Stimulated activated CD8-positive, alpha-beta memory T cell treated with anti-CD3 and anti-CD28 coated beads, Interleukin-12 subunit alpha, Interleukin-12 subunit beta, amount 100 ng/mL, for 4 hours (primary cell): ENCODE measurements at regions not wholly inside any gene's neighbourhood (a gene's known extent, or its start where the extent isn't known, plus 50 kb on each side); places are given as distances from the start of the nearest gene placed in this dataset.
"Not testable (repeated sequence)": the region's sequence is repeated elsewhere in the genome, so short reads cannot be mapped to it uniquely, and the experiment has no call there.

Source experiments
- DNase-seq: peaks from one replicate; pipeline ENCODE4 v3.0.0-alpha.2; 2020; ENCODE audit warnings: low read depth

DNA sequence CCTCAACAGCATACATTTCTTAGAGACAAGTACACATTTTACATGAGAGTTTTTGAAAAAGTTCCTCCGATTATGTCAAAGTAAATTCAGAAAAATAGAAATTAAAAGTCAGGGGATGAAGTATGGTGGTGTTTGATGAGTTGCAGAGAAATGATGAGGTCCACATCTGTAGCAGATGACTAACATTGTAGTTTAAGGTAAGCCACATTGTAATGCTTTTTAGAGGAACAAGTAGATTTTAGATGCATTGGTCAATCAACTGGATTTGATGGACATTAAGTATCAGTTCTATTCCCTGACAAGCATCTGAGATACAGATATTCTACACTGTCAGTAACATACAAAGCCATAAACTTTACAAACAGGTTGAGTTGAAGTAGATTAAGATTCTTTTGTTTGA, 402.4 kb upstream of the RORB start:
- no peak for DNase-seq

DNA sequence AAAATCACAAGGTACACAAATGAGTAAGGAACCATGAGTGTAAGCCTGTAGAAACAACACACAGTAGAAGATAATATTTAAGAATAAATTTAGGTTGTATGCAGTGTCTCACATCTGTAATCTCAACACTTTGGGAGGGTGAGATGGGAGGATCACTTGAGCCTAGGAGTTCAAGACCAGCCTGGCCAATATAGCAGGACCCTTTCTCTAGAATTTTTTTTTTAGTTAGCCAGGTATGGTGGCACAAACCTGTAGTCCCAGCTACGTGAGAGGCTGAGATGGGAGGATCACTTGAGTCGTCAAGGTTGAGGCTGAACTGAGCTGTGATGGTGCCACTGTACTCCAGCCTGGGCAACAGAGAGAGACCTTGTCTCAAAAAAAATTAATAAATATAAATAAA, 401.2 kb upstream of the RORB start:
- no peak for DNase-seq

DNA sequence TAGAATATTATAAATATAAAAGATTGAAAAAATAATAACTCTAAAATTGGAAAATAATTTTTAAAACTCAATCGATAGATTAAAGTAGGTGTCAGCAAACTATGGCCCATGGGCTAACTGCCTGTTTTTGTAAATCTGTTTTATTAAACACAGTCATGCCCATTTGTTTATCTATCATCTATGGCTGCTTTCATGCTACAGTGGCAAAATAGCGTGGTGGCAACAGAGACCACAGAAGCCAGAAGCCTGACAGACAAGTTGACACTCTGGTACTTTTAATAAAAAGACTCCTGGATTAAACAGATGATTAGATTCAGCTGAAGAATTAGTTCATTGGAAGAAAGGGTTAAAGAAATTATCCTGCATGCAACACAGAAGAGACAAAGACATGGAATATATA, 400.7 kb upstream of the RORB start:
- no peak for DNase-seq

DNA sequence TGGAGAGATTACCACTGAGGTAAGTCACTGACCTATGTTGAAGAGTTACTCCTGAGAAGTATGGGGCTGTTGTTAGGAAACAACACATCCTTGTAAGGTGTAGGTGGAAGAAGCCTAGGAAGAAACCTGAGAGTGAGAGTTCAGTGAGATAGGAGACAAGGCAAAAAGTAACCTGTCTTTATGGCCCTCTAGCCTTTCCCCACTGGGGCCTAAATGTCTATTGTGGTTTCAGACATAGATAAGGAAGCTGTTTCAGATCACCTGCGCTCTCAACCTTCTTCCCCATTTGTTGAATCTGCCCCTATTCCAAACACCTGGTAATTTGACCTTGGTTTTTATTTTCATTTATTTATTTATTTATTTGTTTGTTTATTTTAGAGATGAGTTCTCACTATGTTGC, 397.1 kb upstream of the RORB start:
- DNase-seq, result no peak

DNA sequence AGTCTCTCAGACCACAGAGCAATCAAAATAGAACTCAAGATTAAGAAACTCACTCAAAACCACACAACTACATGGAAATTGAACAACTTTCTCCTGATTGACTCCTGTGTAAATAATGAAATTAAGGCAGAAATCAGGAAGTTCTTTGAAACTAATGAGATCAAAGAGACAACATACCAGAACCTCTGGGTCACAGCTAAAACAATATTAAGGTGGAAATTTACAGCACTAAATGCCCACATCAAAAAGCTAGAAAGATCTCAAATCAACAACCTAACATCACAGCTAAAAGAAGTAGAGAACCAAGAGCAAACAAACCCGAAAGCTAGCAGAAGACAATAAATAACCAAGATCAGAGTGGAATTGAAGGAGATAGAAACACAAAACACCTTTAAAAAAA, 395.0 kb upstream of the RORB start:
- not testable (repeated sequence) for DNase-seq

DNA sequence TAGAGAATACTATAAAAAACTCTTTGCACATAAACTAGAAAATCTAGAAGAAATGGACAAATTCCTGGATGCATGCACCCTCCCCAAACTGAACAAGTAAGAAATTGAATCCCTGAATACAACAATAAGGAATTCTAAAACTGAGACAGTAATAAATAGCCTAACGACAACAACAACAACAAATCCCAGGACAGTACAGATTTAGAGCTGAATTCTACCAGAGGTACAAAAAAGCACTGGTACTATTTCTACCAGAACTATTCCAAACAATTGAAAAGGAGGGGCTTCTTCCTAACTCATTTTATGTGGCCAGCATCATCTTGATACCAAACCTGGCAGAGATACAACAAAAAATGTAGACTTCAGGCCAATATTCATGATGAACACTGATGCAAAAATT, 394.4 kb upstream of the RORB start:
- DNase-seq, result no peak

DNA sequence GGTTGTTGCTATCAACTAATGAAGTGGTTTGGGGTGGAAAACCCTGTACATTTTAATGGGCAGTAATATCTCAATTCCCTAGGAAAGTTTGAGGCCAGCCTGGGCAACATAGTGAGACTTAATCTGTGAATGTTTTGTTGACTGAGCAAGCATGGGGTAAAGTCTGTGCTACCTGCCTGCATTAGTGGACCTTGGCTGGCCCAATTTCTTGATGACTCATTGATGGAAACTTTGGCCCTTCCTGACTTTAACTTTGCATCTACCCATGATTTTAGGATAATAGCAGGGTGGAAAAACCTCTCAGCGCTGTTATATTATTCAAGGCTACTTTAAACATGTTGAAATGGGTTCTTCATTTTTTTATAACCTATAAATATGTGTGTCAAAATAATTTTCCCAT, 389.4 kb upstream of the RORB start:
- no peak for DNase-seq

DNA sequence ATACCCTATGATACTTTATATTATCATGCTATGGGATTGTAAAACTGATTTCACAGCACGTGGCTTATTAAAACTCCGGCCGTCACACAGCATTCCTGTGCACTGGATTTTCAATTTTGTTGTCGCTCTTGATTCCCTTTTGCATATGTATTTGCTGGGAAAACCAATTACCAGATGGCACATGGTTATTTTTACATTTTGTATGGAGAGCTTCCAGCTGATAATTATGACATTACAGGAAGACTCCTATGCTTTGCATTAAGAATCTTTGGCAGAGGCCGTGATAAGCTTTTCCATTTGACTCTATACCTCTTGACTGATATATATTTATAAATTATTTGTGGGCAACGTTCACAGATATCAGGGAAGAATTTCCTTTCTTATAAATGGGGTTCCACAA, 381.2 kb upstream of the RORB start:
- no peak for DNase-seq

DNA sequence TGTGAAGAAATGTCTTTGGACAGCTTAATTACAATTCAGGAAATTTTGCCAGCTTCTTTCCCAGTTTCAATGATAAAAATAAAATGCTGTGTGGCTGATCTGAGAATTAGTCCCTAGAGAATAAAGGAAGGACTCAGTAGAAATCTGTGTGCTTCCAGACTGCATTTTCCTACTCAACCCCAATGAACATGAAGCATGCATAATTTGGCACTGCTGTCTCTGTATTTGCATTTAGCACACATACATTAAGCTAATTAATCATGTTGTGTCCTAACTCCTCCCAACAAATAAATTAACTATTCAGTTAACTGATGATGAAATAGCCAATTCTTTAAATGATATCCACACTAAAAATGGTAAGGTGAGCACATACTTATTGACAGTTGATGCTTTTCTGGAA, 380.0 kb upstream of the RORB start:
- DNase-seq, result no peak

DNA sequence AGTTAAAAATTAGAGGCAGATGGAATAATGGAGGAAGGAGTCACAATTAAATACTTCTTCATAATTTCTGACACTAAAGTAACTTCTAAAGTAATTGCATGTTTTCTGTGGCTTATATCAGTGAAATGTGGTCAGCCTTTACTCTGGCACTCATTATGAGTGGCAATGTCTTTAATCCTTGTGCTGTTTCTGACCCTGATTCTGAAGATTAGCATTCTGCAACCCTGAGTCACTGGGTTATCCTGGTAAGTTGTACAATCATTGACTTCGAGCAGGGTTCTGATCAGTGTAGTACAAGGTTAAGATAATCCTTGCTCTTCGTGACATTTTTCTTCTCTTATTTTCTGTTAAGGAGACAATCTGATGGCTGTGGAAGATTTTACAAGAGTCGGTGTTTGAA, 379.4 kb upstream of the RORB start:
- no peak for DNase-seq

DNA sequence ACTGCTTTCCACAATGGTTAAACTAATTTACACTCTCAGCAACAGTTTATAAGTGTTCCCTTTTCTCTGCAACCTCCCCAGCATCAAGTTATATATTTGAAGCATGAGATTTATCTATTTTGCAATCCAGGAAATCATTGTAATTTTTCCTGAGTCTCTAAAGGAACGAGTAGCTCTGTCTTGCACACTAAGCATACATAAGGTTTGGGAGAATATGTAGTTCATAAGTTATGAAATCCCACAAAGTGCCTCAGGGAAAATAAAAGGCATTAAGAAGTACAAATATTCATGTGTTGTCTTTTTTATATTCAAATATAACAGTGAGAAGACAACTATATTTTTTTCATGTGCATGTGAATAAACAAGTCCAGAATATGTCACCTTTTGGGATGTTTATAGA, 377.1 kb upstream of the RORB start:
- DNase-seq, result no peak

DNA sequence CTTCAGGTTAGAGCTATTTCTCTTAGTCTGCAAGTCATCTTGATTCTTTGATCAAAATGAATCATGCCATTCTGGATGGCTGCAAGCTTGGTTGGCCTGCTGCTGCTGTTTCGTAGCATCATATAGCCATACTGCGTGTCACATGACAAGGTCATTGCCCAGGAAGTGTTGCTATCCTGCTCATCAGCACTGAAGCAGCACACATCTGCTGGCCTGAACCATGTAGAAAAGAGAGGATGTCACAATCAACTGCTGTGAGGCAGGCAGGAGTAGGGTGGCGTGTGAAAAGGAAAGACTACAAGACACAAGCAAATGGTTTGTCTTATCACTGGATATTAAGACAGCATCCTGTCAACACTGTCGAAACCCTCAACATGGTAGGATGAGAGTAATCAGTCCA, 376.7 kb upstream of the RORB start:
- no peak for DNase-seq

DNA sequence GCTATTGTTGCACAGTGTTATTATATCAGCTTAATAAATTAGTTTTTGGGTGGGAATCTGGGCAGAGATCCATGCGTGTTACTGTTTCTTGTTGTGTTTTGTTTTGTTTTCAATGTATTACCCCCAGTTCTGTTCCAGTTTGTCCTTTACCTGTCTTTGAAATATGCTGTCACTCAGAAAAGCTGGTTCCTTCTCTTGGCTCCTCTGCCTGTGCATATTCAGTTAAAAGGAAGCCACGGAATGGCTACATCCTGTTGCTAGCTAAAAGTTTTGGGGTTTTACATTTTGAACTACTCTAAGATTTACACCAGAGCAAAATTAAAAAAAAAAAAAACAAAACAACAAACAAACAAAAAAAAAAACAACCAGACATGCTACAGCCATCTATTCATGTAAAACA, 374.9 kb upstream of the RORB start:
- no peak for DNase-seq

DNA sequence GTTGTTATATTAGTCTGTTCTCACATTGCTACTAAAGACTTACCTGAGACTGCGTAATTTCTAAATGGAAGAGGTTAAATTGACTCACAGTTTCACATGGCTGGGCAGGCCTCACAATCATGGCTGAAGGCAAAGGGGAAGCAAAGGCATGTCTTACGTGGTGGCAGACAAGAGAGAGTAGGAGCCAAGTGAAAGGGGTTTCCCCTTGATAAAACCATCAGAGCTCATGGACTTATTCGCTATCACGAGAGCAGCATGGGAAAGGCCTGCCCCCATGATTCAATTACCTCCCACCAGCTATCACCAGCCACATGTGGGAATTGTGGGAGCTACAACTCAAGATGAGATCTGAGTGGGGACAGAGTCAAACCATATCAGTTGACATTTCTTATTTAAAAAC, 374.5 kb upstream of the RORB start:
- no peak for DNase-seq

DNA sequence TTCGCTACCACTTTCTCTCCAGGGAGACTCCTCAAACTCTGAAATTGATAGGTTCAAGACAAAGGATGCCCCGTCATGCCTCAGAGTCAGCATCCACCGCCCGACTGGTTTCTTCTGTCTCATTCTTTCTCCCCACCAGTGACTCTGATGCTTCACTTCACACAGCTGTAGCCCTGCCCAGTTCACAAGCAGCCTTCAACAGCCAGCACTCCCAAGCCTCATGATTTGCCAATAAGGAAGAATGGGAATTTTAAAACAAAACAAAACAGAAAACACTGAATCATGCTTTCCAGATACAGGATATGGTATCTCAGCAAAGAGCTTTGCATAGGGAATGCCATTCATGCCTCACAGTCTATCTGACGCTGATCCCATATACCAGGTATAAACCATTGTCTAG, 371.2 kb upstream of the RORB start:
- no peak for DNase-seq

DNA sequence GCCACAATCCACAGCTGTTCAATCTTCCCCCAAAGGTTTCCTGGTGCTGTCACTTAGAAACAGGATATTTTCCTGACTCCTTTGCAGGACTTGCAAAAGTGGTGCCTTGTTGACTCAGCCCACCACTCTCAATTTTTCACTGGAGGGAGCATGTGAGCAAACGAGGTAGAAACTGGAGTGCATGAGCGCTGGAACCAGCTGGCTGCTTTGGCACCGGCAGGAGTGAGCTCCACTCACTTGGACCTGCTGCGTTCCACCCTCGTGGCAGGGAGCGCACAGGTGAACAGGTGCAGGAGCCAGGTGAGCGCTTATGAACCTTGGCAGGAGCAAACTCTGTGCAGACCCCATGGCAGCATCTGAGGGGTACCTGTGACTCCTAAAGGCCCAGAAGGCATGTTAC, 364.1 kb upstream of the RORB start:
- DNase-seq, result no peak

DNA sequence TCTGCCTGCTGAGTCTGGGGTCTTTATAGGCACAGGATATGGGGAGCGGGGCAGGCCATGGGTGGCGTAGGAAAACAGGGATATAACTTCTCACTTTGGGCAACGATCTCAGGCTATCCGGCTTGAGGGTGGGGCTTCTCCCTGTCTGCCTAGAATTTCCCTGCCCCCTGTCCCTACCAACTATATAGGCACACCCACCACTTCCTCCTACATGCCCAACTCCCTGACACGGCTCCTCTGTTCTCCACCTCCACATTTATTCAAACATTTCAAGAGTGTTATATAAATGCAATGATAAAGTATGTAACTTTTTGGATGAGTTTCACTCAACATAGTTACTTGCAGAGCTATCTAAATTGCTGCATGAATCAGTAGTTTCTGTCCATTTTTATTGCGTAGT, 363.2 kb upstream of the RORB start:
- DNase-seq, result no peak

DNA sequence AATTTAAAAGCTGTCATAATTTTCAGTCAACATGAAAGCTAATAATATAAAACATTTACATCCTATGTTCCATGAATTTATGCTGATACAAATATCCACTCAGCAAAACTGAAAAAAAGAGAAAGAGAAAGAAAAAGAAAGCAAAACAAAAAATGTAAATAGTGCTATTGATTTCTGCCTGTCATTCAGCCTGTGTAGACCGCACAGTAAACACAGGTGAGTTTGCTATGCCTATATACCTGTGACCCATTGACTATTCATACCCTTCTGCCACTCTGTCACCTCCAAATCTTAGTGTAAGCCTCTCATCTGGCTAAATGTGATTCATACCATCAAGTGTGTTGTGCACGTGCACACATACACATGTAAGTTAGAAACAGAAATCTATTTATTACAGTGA, 359.0 kb upstream of the RORB start:
- DNase-seq, result no peak

DNA sequence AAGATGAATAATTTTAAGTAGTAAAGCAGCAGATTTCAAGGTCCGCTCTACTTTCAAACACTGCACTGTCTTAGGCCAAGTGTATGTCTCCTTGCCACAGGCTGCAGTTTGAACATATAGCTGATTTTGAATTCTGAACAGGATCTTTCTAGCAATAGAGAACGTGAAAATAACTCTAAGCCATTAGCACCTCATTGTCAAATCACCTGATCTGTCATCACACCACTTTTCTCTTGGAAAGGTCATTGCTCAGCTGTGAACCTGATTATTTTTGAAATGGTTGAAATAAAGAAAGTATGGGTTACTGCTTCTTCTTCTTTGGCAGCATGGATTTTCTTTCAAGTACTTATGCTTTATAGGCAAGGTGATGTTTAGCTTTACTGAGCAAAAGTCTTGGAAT, 357.0 kb upstream of the RORB start:
- no peak for DNase-seq

DNA sequence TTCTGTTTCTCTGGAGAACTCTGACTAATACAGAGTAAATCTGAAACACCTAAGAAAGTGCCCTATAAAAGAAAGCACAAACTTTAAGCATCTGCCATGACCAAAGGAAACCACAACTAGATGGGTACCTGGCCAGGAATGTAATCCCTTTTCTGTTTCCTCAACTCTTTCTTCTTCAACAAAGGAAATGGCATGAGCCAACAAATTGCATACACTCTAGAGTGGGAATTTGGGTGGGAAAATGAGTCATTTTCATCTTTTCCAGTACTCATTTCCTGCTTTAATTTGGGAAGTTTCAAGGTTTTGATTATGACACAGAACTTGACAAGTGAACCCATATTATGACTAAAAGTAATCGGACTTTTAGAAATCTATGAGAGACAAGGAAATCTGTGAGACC, 349.2 kb upstream of the RORB start:
- no peak for DNase-seq

DNA sequence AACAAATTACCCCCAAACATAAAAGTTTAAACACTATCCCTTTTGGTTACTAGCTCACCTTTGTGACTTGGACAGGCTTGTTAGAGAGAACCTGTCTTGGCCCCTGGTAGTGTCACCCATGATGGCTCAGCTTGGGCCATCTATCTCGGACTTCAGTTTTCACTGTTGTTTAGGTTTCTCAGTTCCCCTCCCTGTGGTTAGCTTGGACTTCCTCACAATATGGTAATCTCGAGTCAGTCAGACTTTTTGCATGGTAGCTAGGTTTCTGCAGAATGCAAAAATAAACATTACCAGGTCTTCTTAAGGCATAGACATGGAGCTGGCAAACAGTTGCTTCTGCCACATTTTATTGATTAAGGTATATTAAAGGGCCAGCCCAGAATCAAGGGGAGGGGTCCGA, 324.3 kb upstream of the RORB start:
- DNase-seq, result no peak

DNA sequence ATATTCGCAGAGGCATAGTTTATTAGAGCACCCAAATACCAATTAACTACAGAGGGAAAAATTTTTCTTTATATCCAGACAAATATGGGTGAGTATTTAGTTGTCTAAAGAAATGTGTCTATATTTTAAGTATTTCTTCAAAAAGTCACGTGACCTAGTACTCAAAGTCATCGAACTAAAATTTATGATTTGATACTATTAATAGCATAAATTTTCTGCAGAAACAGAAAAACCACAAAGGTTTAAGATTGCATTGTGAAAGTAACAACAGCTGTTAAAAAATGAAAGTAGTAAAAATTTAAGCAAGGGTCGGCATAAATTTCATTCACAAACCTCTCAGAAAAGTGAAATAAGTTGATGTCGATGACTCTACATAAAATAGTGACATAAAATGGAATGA, 323.9 kb upstream of the RORB start:
- no peak for DNase-seq

DNA sequence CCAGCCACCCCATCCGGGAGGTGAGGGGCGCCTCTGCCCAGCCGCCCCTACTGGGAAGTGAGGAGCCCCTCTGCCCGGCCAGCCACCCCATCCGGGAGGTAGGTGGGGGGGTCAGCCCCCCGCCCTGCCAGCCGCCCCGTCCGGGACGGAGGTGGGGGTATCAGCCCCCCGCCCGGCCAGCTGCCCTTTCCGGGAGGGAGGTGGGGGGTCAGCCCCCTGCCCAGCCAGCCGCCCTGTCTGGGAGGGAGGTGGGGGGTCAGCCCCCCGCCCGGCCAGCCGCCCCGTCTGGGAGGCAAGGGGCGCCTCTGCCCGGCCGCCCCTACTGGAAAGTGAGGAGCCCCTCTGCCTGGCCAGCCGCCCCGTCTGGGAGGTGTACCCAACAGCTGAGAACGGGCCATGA, 299.4 kb upstream of the RORB start:
- DNase-seq, result not testable (repeated sequence)

DNA sequence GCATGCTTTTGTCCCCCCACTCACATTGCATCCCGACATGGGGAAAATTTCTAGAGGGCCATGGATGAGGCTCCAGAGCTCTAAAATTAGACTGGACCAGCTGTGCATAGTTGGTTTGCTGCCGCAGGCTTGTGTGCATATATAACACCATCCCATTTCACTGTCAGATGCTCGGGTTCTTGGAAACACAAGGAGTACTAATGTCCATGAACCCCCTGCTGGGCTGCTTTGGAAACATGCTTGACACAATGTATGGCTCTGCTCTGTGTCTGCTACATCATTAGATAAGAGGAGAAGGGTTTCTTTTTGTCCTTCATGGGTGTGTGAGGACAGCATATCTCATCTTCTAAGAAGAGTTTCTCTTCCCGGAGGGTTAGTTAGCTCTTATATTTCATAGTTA, 292.1 kb upstream of the RORB start:
- no peak for DNase-seq

DNA sequence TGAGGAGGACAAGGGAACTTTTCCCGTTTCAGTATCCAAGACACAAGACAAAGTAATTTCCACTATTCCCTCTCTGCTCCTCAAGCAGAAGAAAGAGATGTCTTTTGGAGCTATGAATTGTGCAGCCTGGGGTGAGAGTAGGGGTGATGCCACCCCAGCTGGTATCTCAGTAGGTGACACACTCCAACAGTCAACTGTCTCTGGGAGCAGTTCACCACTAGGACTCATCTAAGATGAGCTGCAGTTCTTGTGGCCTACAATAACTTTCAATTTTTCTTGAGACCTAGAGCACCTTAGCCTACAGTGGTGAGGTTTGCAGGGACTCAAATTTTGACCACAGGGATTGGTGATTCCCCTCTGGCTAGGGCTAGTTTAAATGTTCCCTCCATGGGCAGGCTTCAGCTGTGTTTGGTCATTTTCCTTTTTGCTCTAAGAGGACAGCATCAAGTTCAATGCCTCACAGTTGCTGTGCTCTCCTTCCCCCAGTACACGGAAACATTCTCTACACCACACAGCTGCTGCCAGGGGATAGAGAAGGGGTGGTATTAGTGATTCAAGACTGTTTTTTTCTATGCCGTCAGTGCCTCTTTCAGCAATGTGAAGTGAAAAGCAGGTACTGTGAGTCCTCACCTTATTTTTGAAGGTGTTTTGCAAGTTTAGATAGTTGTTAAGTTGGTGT, 278.6 kb upstream of the RORB start:
- no peak for DNase-seq
